Kidney (tissue), 13 donors: ENCODE measurements at regions not wholly inside any gene's neighbourhood (a gene's known extent, or its start where the extent isn't known, plus 50 kb on each side); places are given as distances from the start of the nearest gene placed in this dataset.

Source experiments
- DNase-seq, 5 donors: peaks; one replicate each; pipeline ENCODE4 v3.0.0-alpha.2; 2013 to 2020
- FAIRE-seq: peaks from 2 replicates; lab custom pipeline; 2012; peaks lifted over from hg19 to GRCh38; lab: Jason Lieb, UNC
- H3K27ac ChIP-seq, 2 donors: one replicate each; pipeline ENCODE4 v1.7.0; 2013; ENCODE audit warnings: low read depth in 2 of 2, low read length in 2 of 2, inconsistent platforms in 1 of 2
- H3K27me3 ChIP-seq: one replicate; pipeline ENCODE4 v1.7.1; 2013; ENCODE audit warnings: low read length, inconsistent platforms; ENCODE audit not compliant: control insufficient read depth, insufficient read depth
- H3K36me3 ChIP-seq, 3 donors: one replicate each; pipeline versions ENCODE4 v1.7.0 to v1.7.1; 2013; ENCODE audit warnings: low read length in 3 of 3, control low read depth in 1 of 3, inconsistent platforms in 1 of 3; ENCODE audit not compliant: insufficient read depth in 3 of 3, control insufficient read depth in 2 of 3
- H3K4me1 ChIP-seq, 3 donors: one replicate each; pipeline versions ENCODE4 v1.7.0 to v1.7.1; 2013; ENCODE audit warnings: low read length in 3 of 3, inconsistent platforms in 1 of 3, low read depth in 1 of 3; ENCODE audit not compliant: control insufficient read depth in 2 of 3, insufficient read depth in 2 of 3
- H3K4me3 ChIP-seq, 3 donors: one replicate each; pipeline versions ENCODE4 v1.7.0 to v1.8.1; 2013; ENCODE audit warnings: low read length in 3 of 3, control low read depth in 1 of 3, inconsistent platforms in 1 of 3
- H3K9ac ChIP-seq, 3 donors: one replicate each; pipeline versions ENCODE4 v1.7.0 to v1.7.1; 2013; ENCODE audit warnings: low read length in 3 of 3, control low read depth in 1 of 3, inconsistent platforms in 1 of 3
- H3K9me3 ChIP-seq, 3 donors: one replicate each; pipeline versions ENCODE4 v1.7.0 to v1.7.1; 2013; ENCODE audit warnings: low read length in 3 of 3, control low read depth in 1 of 3, inconsistent platforms in 1 of 3; ENCODE audit not compliant: control insufficient read depth in 2 of 3, insufficient read depth in 1 of 3
- CTCF ChIP-seq: IDR thresholded peaks from 3 replicates; pipeline ENCODE4 v1.5.1; 2012; ENCODE audit warnings: mild to moderate bottlenecking, moderate library complexity, borderline replicate concordance; ENCODE audit not compliant: insufficient read depth; ENCODE audit errors: extremely low read depth
- intact Hi-C: fragments of 100-400 bp; cut with DNase I; formaldehyde crosslinking; loops from one replicate; pipeline ENCODE4 v1.11.1; 2022
- donor health status: control.
- donor health status: control.
- donor health status: control.
- donor health status: control.
- donor health status: control.
- donor health status: DM: yes; HTN: yes; CAD: no.
- donor health status: Normal renal cell carcinoma (clear cell type).

- H3K9ac ChIP-seq, result no peak overlapping the region
- TF ChIP-seq CTCF, result no peak
- H3K4me1 ChIP-seq, result no peaks in the 10 kb centered on the region
- H3K27ac ChIP-seq, result no peak overlapping the region
- no peak overlapping the region for H3K4me3 ChIP-seq
- DNase-seq (no peak), FAIRE-seq (no peak)
- H3K27me3 ChIP-seq, result no peaks in the 10 kb centered on the region
- H3K36me3 ChIP-seq, result no peaks in the 10 kb centered on the region
- H3K9me3 ChIP-seq, result no peaks in the 10 kb centered on the region
- intact Hi-C loops, result no loop called here
Observed at GRCh38 chr1:220438741-220439140, 89.2 kb upstream of the MARK1 start.

- no peak overlapping the region for H3K9ac ChIP-seq
- H3K27me3 ChIP-seq, result no peaks in the 10 kb centered on the region
- no peak overlapping the region for H3K27ac ChIP-seq
- no peak for FAIRE-seq
- no peaks in the 10 kb centered on the region for H3K4me1 ChIP-seq
- DNase-seq, result no peak
- H3K4me3 ChIP-seq, result no peak overlapping the region
- no peaks in the 10 kb centered on the region for H3K36me3 ChIP-seq
- no peak for TF ChIP-seq CTCF
- no peaks in the 10 kb centered on the region for H3K9me3 ChIP-seq
- intact Hi-C loops, result no loop called here
Observed at GRCh38 chr1:220432408-220432807, 95.5 kb upstream of the MARK1 start.

DNA sequence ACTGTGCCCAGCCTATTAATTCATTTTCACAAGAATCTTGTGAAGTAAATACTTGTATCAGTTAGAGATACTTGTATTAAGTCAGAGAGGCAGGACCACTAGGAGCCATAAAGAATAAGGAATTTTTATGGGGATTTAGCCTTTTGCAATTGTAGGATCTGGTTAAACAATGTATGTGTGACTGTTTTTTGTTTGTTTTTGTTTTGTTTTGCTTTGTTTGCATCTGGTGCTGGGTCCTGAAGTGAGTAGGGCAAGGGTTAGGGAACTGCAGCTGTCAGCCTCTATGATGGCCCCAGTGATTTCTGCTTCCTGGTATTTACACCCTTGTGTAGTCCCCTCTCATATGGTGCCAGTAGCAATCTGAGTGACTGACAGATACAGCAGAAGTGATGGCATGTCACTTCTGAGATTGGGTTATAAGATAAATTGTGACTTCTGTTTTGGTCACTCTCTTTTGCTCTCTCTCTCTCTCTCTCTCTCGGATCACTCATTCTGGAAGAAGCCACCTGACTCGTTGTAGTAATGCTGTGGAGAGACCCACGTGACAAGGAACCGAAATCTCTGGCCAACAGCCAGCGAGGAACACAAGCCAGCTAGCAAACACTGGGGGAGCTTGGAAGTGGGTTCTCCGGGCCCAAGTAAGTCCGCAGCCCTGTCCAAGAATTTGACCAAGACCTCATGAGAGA lies 96.2 kb upstream of the MARK1 start:
- Histone ChIP-seq H3K27me3 (no peaks in the 10 kb centered on the region), H3K9me3 (no peaks in the 10 kb centered on the region), H3K36me3 (no peaks in the 10 kb centered on the region), H3K9ac (no peak overlapping the region), H3K4me1 (no peaks in the 10 kb centered on the region), H3K4me3 (no peak overlapping the region), H3K27ac (no peak overlapping the region)
- intact Hi-C loops, result no loop called here
- no peak for DNase-seq
- TF ChIP-seq CTCF, result no peak
- FAIRE-seq, result no peak

- Histone ChIP-seq H3K4me1 (no peaks in the 10 kb centered on the region), H3K27me3 (no peaks in the 10 kb centered on the region), H3K36me3 (no peaks in the 10 kb centered on the region), H3K27ac (no peak overlapping the region), H3K9me3 (no peaks in the 10 kb centered on the region), H3K4me3 (no peak overlapping the region), H3K9ac (no peak overlapping the region)
- intact Hi-C loops, result no loop called here
- no peak for TF ChIP-seq CTCF
- no peak for FAIRE-seq
- no peak for DNase-seq
Observed at GRCh38 chr1:220430586-220430985, 97.3 kb upstream of the MARK1 start.
